AG08396 (cell line): ENCODE measurements at regions not wholly inside any gene's neighbourhood (a gene's known extent, or its start where the extent isn't known, plus 50 kb on each side); places are given as distances from the start of the nearest gene placed in this dataset.
"Not testable (repeated sequence)": the region's sequence is repeated elsewhere in the genome, so short reads cannot be mapped to it uniquely, and the experiment has no call there.

Source experiments
- DNase-seq: peaks from one replicate; pipeline ENCODE4 v3.0.0; 2012; ENCODE audit warnings: low spot score, mixed read lengths

GRCh38 chr5:7080501-7080900 lies 315.4 kb upstream of the ADCY2 start:
- no peak for DNase-seq

DNA sequence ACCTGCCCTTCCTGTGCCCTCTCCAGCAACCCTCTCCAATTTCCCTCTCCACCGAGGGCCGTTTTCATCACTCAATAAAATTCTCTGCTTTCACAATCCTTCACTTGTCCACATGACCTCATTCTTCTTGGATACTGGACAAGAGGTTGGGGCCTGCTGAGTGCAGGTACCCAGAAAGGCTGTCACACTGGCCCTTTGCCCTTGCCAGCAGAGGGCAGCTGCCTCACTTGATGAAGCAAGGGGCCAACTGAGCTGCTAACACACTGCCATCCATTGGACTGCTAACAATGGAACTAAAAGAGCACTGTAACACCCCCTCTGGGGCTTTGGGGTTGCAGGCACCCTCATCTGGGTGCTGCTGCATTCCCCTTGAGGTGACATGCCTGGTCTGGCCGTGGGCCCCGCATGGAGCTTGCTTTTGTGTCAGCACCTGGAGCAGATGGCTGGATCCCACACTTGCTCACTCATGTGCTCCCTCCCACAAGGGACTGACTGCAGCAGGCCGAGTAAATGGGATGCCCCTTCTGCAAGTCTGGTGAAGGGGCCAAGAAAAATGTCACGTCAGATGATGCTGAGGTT lies 308.1 kb upstream of the ADCY2 start:
- DNase-seq = no peak

DNA sequence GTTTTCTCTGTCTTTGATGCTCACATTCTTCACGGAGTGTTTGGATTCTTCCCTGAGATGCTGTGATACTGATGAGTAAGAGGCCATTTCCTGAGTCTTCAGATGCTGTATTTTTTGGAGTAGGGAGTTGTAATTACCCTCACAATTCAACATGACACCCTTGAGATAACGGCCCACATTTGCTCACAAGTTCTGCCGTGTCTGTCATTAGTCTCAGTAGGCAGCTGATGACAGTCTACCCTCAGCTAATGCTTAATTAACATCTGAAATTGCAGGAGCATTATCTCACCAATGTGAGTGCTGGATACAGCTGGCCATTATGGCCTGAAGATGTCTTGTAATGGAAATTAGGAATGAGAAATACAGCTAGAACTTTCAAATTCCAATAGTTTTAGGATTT lies 307.1 kb upstream of the ADCY2 start:
- DNase-seq = no peak

GRCh38 chr5:7094626-7095025 lies 301.3 kb upstream of the ADCY2 start:
- no peak for DNase-seq

DNA sequence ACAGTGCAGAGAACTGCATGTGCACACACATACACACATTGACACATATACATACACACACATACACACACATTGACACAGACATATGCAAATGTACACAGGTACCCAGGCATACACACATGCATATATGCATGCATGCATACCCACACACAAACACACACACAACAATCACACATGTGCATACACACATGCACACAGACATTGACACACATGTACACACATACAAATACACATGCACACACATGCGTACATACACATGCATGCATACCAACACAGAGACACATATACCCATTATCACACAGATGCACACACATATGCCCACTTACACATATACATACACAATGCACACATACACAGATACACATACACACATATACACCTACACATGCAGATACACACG lies 299.6 kb upstream of the ADCY2 start:
- no peak for DNase-seq

DNA sequence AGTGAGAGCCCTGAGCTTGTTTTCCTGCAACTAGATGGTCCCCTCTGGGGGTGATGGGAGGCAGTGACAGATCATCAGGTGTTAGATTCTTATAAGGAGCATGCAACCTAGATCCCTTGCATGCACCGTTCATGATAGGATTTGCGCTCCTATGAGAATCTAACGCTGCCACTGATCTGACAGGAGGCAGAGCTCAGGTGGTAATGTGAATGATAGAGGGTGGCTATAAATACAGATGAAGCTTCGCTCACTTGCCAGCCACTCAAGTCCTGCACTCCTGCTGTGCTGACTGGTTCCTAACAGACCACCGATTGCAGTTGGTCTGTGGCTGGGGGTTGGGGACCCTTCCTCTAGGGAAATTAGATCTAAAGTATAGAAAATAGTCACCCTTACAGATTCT lies 290.6 kb upstream of the ADCY2 start:
- DNase-seq = no peak

DNA sequence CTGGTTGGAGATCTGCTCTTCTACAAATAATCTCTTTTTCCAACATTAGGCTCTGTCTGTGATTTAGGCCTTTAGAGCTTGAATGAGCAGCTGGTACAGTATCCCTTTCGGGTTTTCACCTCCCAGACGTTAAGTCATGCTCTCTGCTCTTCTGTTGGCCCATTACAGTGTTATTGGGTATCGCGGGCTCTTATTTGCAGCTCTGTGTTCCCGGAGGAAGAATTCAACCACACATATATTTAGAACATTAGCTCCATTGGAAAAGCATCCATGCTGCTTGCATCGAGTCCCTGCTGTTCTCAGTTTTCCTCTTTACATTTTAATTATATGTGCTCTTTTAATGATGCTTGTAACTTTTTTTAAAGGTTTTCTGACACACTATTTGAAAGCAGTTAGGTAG lies 278.0 kb upstream of the ADCY2 start:
- no peak for DNase-seq

- no peak for DNase-seq
Observed at GRCh38 chr5:7131680-7132079, 264.3 kb upstream of the ADCY2 start.

DNA sequence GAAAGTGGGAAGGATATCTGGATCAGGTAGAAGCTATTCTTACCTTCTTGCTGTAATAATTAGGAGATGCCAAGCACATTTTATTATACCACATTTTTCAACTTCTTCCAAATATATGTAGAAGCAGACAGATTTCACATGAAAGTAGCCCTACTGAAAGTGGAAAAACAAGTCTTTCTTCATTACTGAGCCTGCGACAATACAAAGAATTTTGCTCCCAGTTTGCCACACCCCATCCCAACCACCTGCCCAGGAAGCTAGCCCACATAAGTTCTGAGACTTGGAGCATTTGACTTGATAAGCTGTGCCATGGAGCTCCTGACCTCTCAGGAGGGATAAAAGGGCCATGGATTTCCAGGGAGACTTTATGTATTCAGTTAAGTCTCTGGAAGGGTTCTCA lies 249.1 kb upstream of the ADCY2 start:
- no peak for DNase-seq

DNA sequence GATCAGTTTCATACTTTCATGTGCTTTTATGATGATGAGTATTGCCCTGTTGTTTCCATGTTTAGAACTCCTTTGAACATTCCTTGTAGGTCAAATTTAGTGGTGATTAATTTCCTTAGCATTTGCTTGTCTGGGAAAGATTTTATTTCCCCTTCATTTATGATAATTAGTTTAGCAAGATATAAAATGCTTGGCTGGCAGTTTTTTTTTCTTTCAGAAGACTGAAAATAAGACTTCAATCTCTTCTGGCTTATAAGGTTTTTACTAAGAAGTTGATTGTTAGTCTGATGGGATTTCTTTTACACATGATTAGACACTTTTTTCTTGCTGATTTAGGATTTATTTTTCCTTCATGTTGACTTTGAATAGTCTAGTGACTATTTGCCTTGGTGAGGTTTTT lies 238.9 kb upstream of the ADCY2 start:
- DNase-seq = no peak

- DNase-seq = no peak
Observed at GRCh38 chr5:7169240-7169878, 226.6 kb upstream of the ADCY2 start.

DNA sequence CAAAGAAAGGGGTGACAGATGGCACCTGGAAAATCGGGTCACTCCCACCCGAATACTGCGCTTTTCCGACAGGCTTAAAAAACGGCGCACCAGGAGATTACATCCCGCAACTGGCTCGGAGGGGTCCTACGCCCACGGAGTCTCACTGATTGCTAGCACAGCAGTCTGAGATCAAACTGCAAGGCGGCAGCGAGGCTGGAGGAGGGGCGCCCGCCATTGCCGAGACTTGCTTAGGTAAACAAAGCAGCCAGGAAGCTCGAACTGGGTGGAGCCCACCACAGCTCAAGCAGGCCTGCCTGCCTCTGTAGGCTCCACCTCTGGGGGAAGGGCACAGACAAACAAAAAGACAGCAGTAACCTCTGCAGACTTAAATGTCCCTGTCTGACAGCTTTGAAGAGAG lies 225.2 kb upstream of the ADCY2 start:
- not testable (repeated sequence) for DNase-seq

- no peak for DNase-seq
Observed at GRCh38 chr5:7179364-7179763, 216.6 kb upstream of the ADCY2 start.

GRCh38 chr5:7181841-7182240 lies 214.1 kb upstream of the ADCY2 start:
- no peak for DNase-seq

DNA sequence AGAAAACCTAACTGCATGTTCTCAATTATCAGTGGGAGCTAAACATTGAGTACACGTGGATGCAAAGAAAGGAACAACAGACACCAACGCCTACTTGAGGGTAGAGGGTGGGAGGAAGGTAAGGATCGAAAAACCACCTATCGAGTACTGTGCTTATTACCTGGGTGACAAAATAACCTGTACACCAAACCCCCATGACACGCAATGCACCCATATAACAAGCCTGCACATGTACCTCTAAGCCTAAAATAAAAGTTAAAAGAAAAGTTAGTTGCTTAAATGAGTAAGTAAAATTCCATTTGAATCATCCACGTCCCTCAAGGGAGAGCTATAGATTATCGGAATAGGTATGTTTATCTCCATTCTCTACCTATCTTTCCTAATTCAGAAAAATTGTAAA lies 210.2 kb upstream of the ADCY2 start:
- no peak for DNase-seq

GRCh38 chr5:7186818-7187217 lies 209.1 kb upstream of the ADCY2 start:
- no peak for DNase-seq

- no peak for DNase-seq
Observed at GRCh38 chr5:7190712-7191250, 205.2 kb upstream of the ADCY2 start.

- no peak for DNase-seq
Observed at GRCh38 chr5:7192016-7192415, 203.9 kb upstream of the ADCY2 start.

- DNase-seq = no peak
Observed at GRCh38 chr5:7202846-7203245, 193.1 kb upstream of the ADCY2 start.

DNA sequence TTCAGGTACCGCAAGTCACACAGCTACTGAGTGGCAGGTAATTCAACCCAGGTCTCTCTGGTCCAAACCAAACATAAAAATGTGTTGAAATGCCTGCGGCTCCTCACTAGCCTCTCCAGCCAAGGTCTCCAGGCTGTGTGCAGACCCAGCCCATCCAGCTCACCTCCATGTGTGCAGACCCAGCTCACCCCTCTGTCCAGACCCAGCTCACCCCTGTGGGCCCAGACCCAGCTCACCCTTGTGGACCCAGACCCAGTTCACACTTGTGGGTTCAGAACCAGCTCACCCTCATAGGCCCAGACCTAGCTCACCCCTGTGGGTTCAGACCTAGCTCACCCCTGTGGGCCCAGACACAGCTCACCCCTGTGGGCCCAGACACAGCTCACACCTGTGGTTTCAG lies 188.0 kb upstream of the ADCY2 start:
- no peak for DNase-seq

DNA sequence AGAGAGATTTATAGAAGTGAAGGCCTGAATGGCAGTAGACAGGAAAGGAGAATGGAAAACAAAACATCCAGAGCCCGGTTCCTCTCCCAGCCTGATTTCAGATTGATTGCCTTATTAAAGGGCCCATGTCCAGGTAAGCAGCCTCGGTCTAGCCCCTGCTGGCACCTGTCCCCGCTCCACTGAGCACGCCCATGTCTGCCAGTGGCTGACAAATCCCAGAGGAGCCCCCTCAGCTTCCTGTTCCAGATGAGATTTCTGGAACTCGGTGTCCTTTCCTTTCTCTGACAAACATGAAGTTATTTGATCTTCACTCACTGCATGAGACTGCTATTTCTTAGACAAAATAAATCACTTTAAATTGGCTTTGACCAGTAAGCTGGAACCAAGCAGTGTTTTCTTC lies 187.0 kb upstream of the ADCY2 start:
- DNase-seq = no peak

- DNase-seq = no peak
Observed at GRCh38 chr5:7209658-7210057, 186.3 kb upstream of the ADCY2 start.

DNA sequence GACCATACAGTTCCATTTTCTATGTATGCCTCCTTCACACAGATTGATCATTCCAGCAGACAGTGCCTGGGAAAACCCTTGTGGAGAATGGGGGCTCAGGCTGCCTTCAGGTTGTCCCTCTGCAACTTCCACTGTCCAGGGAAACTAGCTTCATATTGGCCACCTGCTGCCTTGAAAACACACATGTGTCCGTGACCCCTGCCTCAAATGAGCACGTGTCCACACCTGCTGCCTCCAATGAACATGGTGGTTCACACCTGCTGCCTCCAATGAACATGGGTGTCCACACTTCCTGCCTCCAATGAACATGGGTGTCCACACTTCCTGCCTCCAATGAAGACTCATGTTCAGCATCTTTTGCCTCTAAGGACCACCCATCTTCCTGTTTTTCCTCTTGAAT lies 185.4 kb upstream of the ADCY2 start:
- no peak for DNase-seq

DNA sequence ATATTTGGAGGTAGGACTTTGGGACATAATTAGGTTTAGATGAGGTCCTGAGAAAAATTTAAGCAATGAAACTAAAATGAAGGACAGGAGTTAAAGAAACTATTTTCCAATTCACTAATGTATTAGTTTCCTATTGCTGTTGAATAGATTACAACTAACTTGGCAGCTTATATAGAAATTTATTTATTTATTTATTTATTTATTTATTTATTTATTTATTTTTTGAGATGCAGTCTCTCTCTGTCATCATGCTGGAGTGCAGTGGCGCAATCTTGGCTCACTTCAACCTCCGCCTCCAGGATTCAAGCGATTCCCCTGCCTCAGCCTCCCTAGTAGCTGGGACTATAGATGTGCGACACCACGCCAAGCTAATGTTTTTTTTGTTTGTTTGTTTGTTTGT lies 182.4 kb upstream of the ADCY2 start:
- no peak for DNase-seq
